HG03378 (cell line): ENCODE measurements at regions not wholly inside any gene's neighbourhood (a gene's known extent, or its start where the extent isn't known, plus 50 kb on each side); places are given as distances from the start of the nearest gene placed in this dataset.

Source experiments
- ATAC-seq: cut with Tn5 transposase; IDR thresholded peaks from one replicate; pipeline ENCODE4 v1.9.1; 2021; ENCODE audit warnings: mild to moderate bottlenecking, moderate library complexity; ENCODE audit not compliant: unreplicated experiment

DNA sequence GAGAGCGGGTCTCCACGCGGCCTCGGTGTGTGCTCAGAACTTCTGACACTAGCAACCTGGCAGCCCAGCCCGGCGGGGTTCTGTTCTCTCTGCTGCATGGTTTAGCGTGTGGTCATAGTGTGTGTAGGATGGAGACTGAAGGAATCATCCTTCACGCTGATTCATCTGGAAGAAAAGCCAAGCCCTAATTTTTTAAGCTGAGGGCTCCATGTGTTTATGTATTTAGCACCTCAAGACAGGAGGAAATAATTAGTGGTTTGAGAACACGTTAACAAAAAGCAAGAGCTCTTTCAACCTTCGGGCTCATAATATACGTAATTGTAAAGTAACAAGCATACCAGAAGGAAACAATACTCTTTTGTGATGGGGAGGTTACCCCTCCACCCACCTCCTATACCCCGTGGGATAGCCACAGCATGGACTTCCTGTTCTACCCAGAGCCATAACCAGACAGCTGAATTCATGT lies 504.6 kb upstream of the MKI67 start:
- ATAC-seq = no peak

DNA sequence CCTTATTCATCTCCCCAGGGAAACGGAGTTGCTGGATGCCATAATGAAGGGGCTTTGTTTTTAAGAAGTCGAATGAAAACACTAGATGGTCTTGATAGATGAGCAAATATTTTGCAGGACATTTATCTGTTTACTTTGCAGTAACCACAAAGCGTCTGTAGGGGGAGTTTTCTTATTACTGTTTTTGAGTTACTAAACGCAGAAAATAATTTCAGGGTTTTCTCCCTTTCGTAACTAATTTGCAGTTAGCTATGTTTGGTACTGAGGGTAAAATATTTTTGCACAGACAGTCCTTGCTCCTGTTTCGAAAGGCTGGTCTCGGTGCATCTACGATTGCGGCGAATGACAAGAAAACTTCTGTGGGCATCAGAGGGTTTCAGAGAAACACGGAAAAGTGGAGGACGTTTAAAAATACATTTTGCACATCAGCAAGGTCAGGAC lies 505.6 kb upstream of the MKI67 start:
- ATAC-seq = no peak

GRCh38 chr10:128632694-128633093 lies 506.5 kb upstream of the MKI67 start:
- ATAC-seq = no peak

DNA sequence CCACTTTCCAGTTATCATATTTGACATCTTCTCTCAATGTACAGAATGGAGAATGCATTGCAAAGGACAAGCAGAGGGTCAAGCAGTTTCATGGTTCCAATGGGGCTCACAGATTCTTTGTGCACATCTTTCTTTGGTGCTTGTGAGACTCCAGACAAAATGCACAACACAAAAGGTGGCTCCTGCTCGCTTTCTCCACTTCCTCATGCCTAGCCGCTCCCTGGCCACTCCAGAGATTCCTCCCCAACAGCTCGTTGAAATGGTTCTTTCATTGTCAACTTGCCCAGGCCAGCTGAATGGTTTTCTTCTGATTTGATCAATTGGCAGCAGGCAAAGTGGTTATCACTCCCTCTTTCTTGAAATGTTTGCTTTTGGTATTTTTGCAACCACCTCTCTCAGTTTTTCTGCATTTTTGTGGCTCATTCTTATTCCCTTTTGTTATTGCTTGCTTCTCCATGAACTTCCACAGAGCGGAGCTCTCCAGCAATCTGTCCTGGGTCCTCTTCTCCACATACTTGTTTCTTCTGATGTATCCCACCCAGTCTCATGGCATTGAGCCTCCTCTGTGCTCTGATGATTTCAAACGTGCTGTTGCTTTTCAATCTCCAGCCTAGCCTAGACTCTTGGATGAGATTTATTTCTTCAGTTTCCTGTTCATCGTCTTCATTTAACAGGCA lies 507.8 kb upstream of the MKI67 start:
- no peak for ATAC-seq

DNA sequence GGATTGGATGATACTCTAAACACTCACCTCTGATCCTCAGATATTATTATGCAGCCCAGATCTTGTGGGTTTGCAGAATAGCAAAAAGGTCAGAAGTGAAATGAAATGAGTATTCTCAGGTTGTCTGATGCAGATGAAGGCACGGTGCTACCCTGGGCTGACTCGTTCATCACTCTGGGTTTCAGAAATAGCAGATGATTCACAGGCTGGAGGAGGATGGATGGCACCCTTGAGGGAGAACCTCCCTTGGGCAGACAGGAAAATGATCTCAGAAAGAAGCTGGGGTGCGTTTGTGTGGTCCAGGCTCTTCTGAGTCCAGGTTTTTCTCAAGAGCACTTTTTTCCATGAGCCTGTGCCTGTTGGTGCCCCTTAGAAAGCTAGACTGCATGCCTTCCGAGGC lies 515.8 kb upstream of the MKI67 start:
- ATAC-seq = no peak

DNA sequence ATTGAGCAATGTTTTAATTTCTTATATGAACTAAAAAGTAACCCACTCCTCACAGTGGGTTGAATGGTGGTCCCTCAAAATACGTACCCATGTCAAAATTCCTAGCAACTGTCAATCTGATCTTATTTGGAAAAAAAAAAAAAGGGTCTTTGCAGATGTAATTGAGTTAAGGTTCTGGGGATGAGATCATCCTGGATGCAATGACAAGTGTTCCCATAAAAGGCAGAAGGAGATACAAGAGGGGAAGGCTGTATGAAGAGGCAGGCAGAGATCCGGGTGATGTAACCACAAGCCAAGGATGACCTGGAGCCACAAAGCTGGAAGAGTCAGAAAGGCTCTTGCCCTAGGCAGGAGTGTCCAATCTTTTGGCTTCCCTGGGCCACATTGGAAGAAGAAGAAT lies 516.3 kb upstream of the MKI67 start:
- no peak for ATAC-seq

DNA sequence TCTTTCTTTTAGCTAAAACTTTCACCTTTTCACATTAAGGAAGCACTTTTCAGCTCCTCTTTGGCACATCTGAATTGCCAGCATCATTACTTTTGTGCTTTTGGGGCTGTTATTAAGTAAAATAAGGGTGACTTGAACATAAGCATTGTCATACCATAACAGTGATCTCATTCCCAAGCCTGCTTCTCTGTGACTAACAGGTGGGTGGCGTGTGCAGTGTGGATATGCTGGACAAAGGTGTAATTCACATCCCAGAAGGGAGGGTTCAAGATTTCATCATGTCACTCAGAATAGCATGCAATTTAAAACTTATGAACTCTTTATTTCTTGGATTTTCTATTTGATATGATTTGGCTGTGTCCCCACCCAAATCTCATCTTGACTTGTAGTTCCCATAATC lies 517.4 kb upstream of the MKI67 start:
- no peak for ATAC-seq

- ATAC-seq = no peak
These were observed 519.3 kb upstream of the MKI67 start for GRCh38 chr10:128645486-128645885.

- ATAC-seq = no peak
These were observed 520.7 kb upstream of the MKI67 start for GRCh38 chr10:128646956-128647355.

DNA sequence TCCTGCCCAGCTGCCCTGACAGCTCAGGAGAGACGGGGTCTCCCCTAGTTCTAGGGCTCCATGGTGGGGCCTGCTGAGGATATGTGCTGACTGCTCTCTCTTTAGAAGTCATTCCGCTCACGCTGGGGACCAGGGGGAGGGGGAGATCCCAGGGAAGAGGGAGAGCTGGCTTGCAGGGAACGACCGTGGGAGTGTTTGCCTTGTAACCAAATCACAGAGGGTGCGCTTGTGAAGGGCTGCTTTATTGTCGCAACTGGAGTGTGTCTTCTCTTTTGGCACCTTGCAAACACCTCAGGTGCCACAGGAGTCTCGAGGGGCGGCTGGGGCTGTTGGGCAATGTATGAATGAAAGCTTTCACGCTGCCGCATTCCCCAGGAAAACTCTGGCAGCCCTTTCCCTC lies 531.3 kb upstream of the MKI67 start:
- ATAC-seq = no peak

- no peak for ATAC-seq
These were observed 534.5 kb upstream of the MKI67 start for GRCh38 chr10:128660726-128661125.

DNA sequence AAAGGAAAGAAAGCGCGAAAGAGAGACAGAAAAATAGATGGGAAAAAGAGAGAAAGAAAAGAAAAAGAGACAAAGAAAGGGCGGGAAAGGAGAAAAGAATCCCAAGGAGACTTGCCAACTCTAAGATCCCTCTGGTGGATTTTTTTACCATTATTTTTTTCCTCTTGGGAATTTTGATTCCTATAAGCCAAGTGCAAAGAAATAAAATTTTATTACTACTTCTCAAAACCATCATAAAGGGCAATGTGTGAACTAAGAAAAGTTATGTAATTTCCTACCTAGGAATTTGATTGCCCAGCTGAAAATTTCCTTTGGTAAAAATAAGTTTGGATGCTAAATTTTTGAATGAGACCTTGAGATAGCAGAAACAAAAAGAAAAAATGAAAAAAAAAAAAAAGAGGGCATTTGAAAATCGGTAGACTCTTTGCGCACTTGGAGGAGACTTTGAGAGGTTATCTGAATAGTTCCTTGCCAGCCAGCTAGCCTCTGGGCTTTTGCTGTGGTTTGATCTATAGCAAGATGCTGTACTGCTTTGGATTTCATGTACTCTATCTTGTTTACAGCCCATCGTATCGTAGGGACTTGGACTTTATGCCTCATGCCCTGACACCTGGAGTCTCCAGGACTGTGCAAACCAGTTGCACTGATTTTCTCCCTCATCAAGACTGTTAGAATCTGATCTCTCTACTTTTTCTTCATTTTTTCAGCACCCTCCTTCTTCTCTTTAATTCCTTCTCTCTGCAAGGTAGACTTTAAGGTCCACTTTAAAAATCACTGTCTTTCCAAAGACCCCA lies 535.4 kb upstream of the MKI67 start:
- ATAC-seq = no peak

DNA sequence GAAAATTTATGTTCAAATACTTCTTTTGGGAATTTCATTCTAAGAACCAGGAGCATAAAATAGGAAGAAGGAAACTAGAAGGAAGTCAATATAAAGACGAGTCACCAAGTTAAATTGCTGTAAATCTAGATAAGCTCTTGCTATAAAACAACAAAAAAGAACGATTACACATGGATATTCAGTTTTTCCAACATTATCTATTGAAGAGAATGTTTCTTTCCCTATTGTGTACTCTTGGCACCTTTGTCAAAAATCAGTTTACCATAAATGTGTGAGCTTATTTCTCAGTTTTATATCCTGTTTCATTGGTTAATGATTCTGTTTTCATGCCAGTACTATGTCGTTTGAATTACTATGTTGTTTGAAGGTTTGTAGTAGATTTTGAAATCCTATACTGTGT lies 536.3 kb upstream of the MKI67 start:
- no peak for ATAC-seq

GRCh38 chr10:128664729-128665128 lies 538.5 kb upstream of the MKI67 start:
- ATAC-seq = no peak

DNA sequence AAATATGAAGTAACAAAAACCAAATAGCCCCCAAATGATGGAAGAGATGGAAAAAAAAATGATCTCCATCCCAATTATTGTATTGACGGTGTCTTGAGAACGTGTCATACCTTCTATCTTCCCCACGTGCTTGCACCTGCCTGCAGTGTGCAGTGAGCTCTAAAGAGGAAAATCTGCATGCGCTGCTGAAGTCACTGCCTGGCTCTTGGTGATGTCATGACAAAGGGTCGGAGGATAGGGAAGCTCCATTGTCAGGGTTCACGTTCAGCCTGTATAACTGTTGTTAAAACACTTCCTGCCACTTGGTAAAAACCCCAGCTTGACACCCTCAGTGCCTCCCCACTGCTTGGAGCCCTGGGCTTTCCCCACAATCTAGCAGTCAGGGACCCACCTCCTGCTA lies 549.2 kb upstream of the MKI67 start:
- ATAC-seq = no peak

GRCh38 chr10:128680116-128680515 lies 553.9 kb upstream of the MKI67 start:
- no peak for ATAC-seq

DNA sequence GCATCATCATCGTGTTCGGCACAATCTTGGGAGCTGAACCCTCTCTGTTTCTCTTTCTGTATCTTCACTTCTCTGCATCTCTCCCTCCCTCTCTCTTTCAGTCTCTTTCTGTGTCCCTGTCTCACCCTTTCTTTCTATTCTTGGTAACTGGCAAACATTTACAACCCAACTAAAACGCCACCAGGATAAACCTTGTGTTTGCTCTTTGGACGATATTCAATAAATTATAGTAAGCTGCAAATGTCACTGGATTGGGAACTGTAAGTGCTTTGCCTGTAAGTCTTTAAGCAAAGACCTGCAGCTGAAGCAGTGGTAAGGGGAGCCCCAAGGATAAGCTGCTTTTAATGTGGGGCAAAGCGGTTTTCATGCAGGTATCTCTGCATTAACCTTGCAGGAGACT lies 558.0 kb upstream of the MKI67 start:
- ATAC-seq = no peak

- ATAC-seq = no peak
These were observed 560.5 kb upstream of the MKI67 start for GRCh38 chr10:128686630-128687278.

- ATAC-seq = no peak
These were observed 561.2 kb upstream of the MKI67 start for GRCh38 chr10:128687408-128687807.

GRCh38 chr10:128687927-128688549 lies 561.8 kb upstream of the MKI67 start:
- no peak for ATAC-seq

- no peak for ATAC-seq
These were observed 563.4 kb upstream of the MKI67 start for GRCh38 chr10:128689667-128690066.
